Thymus (tissue), 11 donors: ENCODE measurements at regions not wholly inside any gene's neighbourhood (a gene's known extent, or its start where the extent isn't known, plus 50 kb on each side); places are given as distances from the start of the nearest gene placed in this dataset.
"Not testable (repeated sequence)": the region's sequence is repeated elsewhere in the genome, so short reads cannot be mapped to it uniquely, and the experiment has no call there.

ENCODE experiments used
- DNase-seq, 9 donors: peaks; one replicate each; pipeline ENCODE4 v3.0.0-alpha.2; 2013; ENCODE audit warnings: low spot score in 9 of 9, low read depth in 6 of 9, missing footprints in 1 of 9
- H3K27ac ChIP-seq, 2 donors: one replicate each; pipeline ENCODE4 v1.5.1; 2013; ENCODE audit warnings: control low read depth in 1 of 2, low read depth in 1 of 2, low read length in 1 of 2, mild to moderate bottlenecking in 1 of 2, moderate library complexity in 1 of 2
- H3K27me3 ChIP-seq, 2 donors: one replicate each; pipeline ENCODE4 v1.5.1; 2013; ENCODE audit warnings: low read length in 1 of 2; ENCODE audit not compliant: control insufficient read depth in 2 of 2, insufficient read depth in 1 of 2
- H3K36me3 ChIP-seq, 2 donors: one replicate each; pipeline ENCODE4 v1.5.1; 2013; ENCODE audit warnings: low read length in 1 of 2, mild to moderate bottlenecking in 1 of 2, moderate library complexity in 1 of 2; ENCODE audit not compliant: control insufficient read depth in 2 of 2, insufficient read depth in 2 of 2
- H3K4me1 ChIP-seq, 2 donors: one replicate each; pipeline ENCODE4 v1.5.1; 2013; ENCODE audit warnings: low read length in 2 of 2; ENCODE audit not compliant: control insufficient read depth in 2 of 2, insufficient read depth in 2 of 2
- H3K4me3 ChIP-seq, 2 donors: one replicate each; pipeline ENCODE4 v1.5.1; 2013; ENCODE audit warnings: low read length in 2 of 2, control low read depth in 1 of 2, mild to moderate bottlenecking in 1 of 2
- H3K9me3 ChIP-seq, 2 donors: one replicate each; pipeline ENCODE4 v1.5.1; 2013; ENCODE audit warnings: low read length in 1 of 2, mild to moderate bottlenecking in 1 of 2; ENCODE audit not compliant: control insufficient read depth in 2 of 2, insufficient read depth in 1 of 2
- WGBS: extraction: QIAGEN DNeasy Blood & Tissue Kit; methylation state at CpG from one replicate; pipeline ENCODE4 v1.1.7; 2013; 5-methylcytosine and 5-hydroxymethylcytosine counted together
- donor health status: healthy.

- 98% methylated on average over 2 of the region's 2 CpGs for WGBS
- H3K9me3 ChIP-seq, H3K27me3 ChIP-seq, H3K4me1 ChIP-seq, H3K4me3 ChIP-seq, DNase-seq, H3K36me3 ChIP-seq, H3K27ac ChIP-seq: not testable (repeated sequence)
Measured at GRCh38 chr2:88984079-88984478, 292.6 kb downstream of the RPIA start.

GRCh38 chr2:88986721-88987330 lies 295.4 kb downstream of the RPIA start:
- H3K27ac ChIP-seq, H3K27me3 ChIP-seq, H3K36me3 ChIP-seq, DNase-seq, H3K9me3 ChIP-seq, H3K4me3 ChIP-seq, H3K4me1 ChIP-seq: not testable (repeated sequence)
- 69% methylated on average over 4 of the region's 4 CpGs for WGBS

- not testable (repeated sequence) for H3K36me3 ChIP-seq, H3K9me3 ChIP-seq, H3K4me3 ChIP-seq, H3K27me3 ChIP-seq, H3K4me1 ChIP-seq, DNase-seq, H3K27ac ChIP-seq
Measured at GRCh38 chr2:88988617-88989016, 297.1 kb downstream of the RPIA start.

GRCh38 chr2:88992819-88993218 lies 301.3 kb downstream of the RPIA start:
- not testable (repeated sequence) for H3K27me3 ChIP-seq, H3K27ac ChIP-seq, DNase-seq, H3K9me3 ChIP-seq, H3K4me1 ChIP-seq, H3K36me3 ChIP-seq, H3K4me3 ChIP-seq
- 97% methylated on average over 3 of the region's 3 CpGs for WGBS

- not testable (repeated sequence) for H3K36me3 ChIP-seq, H3K9me3 ChIP-seq, DNase-seq, H3K4me1 ChIP-seq, H3K27ac ChIP-seq, H3K27me3 ChIP-seq, H3K4me3 ChIP-seq
- WGBS, result no CpG with 5 or more reads among the region's 1 CpG
Measured at GRCh38 chr2:88994856-88995255, 303.4 kb downstream of the RPIA start.

- not testable (repeated sequence) for H3K27ac ChIP-seq, H3K4me3 ChIP-seq, H3K9me3 ChIP-seq, H3K4me1 ChIP-seq, DNase-seq, H3K27me3 ChIP-seq, H3K36me3 ChIP-seq
Measured at GRCh38 chr2:88996588-88996987, 305.1 kb downstream of the RPIA start.

- WGBS, result 97% methylated on average over 10 of the region's 10 CpGs
- Histone ChIP-seq H3K4me3 (no peak overlapping the region), H3K27me3 (no peaks in the 10 kb centered on the region), H3K9me3 (no peaks in the 10 kb centered on the region), H3K27ac (no peak overlapping the region), H3K36me3 (no peaks in the 10 kb centered on the region), H3K4me1 (no peaks in the 10 kb centered on the region)
- no peak for DNase-seq
Measured at GRCh38 chr2:88999365-88999764, 307.9 kb downstream of the RPIA start.

- WGBS, result 98% methylated on average over 5 of the region's 5 CpGs
Measured at GRCh38 chr2:89000235-89000634, 308.8 kb downstream of the RPIA start.

GRCh38 chr2:89004238-89004637 lies 312.8 kb downstream of the RPIA start:
- not testable (repeated sequence) for H3K4me3 ChIP-seq, H3K4me1 ChIP-seq, H3K36me3 ChIP-seq, H3K27me3 ChIP-seq, H3K27ac ChIP-seq, H3K9me3 ChIP-seq, DNase-seq
- WGBS, result 90% methylated on average over 1 of the region's 1 CpG

More at GRCh38 chr2:89000235-89000634, 308.8 kb downstream of the RPIA start:
- Histone ChIP-seq H3K4me3 (no peak overlapping the region), H3K36me3 (no peaks in the 10 kb centered on the region), H3K27ac (no peak overlapping the region), H3K27me3 (no peaks in the 10 kb centered on the region), H3K9me3 (no peaks in the 10 kb centered on the region), H3K4me1 (no peaks in the 10 kb centered on the region)
- DNase-seq, result no peak

GRCh38 chr2:89020566-89020965 lies 329.1 kb downstream of the RPIA start:
- DNase-seq, H3K4me3 ChIP-seq, H3K9me3 ChIP-seq, H3K36me3 ChIP-seq, H3K27me3 ChIP-seq, H3K27ac ChIP-seq, H3K4me1 ChIP-seq: not testable (repeated sequence)
- WGBS, result 92% methylated on average over 4 of the region's 4 CpGs
